ENCODE measurements at regions not wholly inside any gene's neighbourhood (a gene's known extent, or its start where the extent isn't known, plus 50 kb on each side); places are given as distances from the start of the nearest gene placed in this dataset.

- TF ChIP-seq FOXP2 (optimal IDR thresholded peaks at IDR 0.05; ENCODE audit: borderline replicate concordance, extremely low read depth, extremely low read length, insufficient read depth) (no peak), SIN3A (IDR thresholded peaks at IDR 0.05; ENCODE audit: borderline replicate concordance, insufficient read depth, low read length) (no peak), POLR2AphosphoS5 (IDR thresholded peaks at IDR 0.05; ENCODE audit: low read depth, low read length) (no peak), REST (IDR thresholded peaks at IDR 0.05; ENCODE audit: insufficient read depth in 1 of 2, low read depth in 2 of 2, low read length in 2 of 2) (no peak), TAF1 (IDR thresholded peaks at IDR 0.05; ENCODE audit: borderline replicate concordance, insufficient read depth, low read length) (no peak)
Measured at GRCh38 chr5:106307265-106307664, 1363.5 kb downstream of the EFNA5 start.

GRCh38 chr5:106306313-106307028, 1364.3 kb downstream of the EFNA5 start:
- TF ChIP-seq SIN3A (IDR thresholded peaks at IDR 0.05; ENCODE audit: borderline replicate concordance, insufficient read depth, low read length) (no peak), REST (IDR thresholded peaks at IDR 0.05; ENCODE audit: insufficient read depth in 1 of 2, low read depth in 2 of 2, low read length in 2 of 2) (no peak), FOXP2 (optimal IDR thresholded peaks at IDR 0.05; ENCODE audit: borderline replicate concordance, extremely low read depth, extremely low read length, insufficient read depth) (no peak), TAF1 (IDR thresholded peaks at IDR 0.05; ENCODE audit: borderline replicate concordance, insufficient read depth, low read length) (no peak), POLR2AphosphoS5 (IDR thresholded peaks at IDR 0.05; ENCODE audit: low read depth, low read length) (no peak)

- TF ChIP-seq TAF1 (IDR thresholded peaks at IDR 0.05; ENCODE audit: borderline replicate concordance, insufficient read depth, low read length) (no peak), SIN3A (IDR thresholded peaks at IDR 0.05; ENCODE audit: borderline replicate concordance, insufficient read depth, low read length) (no peak), REST (IDR thresholded peaks at IDR 0.05; ENCODE audit: insufficient read depth in 1 of 2, low read depth in 2 of 2, low read length in 2 of 2) (no peak), FOXP2 (optimal IDR thresholded peaks at IDR 0.05; ENCODE audit: borderline replicate concordance, extremely low read depth, extremely low read length, insufficient read depth) (no peak), POLR2AphosphoS5 (IDR thresholded peaks at IDR 0.05; ENCODE audit: low read depth, low read length) (no peak)
Measured at GRCh38 chr5:106303911-106304310, 1366.8 kb downstream of the EFNA5 start.

- TF ChIP-seq SIN3A (IDR thresholded peaks at IDR 0.05; ENCODE audit: borderline replicate concordance, insufficient read depth, low read length) (no peak), FOXP2 (optimal IDR thresholded peaks at IDR 0.05; ENCODE audit: borderline replicate concordance, extremely low read depth, extremely low read length, insufficient read depth) (no peak), POLR2AphosphoS5 (IDR thresholded peaks at IDR 0.05; ENCODE audit: low read depth, low read length) (no peak), TAF1 (IDR thresholded peaks at IDR 0.05; ENCODE audit: borderline replicate concordance, insufficient read depth, low read length) (no peak), REST (IDR thresholded peaks at IDR 0.05; ENCODE audit: insufficient read depth in 1 of 2, low read depth in 2 of 2, low read length in 2 of 2) (no peak)
Measured at GRCh38 chr5:106292654-106293053, 1378.1 kb downstream of the EFNA5 start.

Data from PFSK-1 (cell line).